OCI-LY1 (cell line): ENCODE measurements at regions not wholly inside any gene's neighbourhood (a gene's known extent, or its start where the extent isn't known, plus 50 kb on each side); places are given as distances from the start of the nearest gene placed in this dataset.

ENCODE experiments used
- H2AFZ ChIP-seq: fragments of 200-600 bp; sonication (generic), shearing (Covaris generic); 2 replicates; pipeline ENCODE4 v1.6.0; 2014; ENCODE audit warnings: antibody characterized with exemption, mild to moderate bottlenecking, low read length
- H3F3A ChIP-seq: fragments of 200-600 bp; sonication (generic), shearing (Covaris generic); 2 replicates; pipeline ENCODE4 v1.6.0; 2014; ENCODE audit warnings: mild to moderate bottlenecking, antibody characterized with exemption, low read length, moderate library complexity; ENCODE audit not compliant: insufficient read depth
- H3K27ac ChIP-seq: fragments of 200-600 bp; sonication (generic); 2 replicates; pipeline ENCODE4 v1.5.1; 2014; ENCODE audit warnings: low read length, mixed run types, mild to moderate bottlenecking, low read depth; ENCODE audit not compliant: poor library complexity, severe bottlenecking
- H3K27me3 ChIP-seq: fragments of 200-600 bp; sonication (generic); 2 replicates; pipeline ENCODE4 v1.6.0; 2014; ENCODE audit warnings: antibody characterized with exemption, mild to moderate bottlenecking, low read length, moderate library complexity; ENCODE audit not compliant: insufficient read depth
- H3K36me3 ChIP-seq: fragments of 200-600 bp; sonication (generic); 2 replicates; pipeline ENCODE4 v1.6.1; 2014; ENCODE audit warnings: mild to moderate bottlenecking, antibody characterized with exemption, low read length, moderate library complexity, mixed read lengths; ENCODE audit not compliant: insufficient read depth
- H3K4me1 ChIP-seq: fragments of 200-600 bp; sonication (generic); 2 replicates; pipeline ENCODE4 v1.5.1; 2014; ENCODE audit warnings: mild to moderate bottlenecking, low read length, moderate library complexity; ENCODE audit not compliant: insufficient read depth, severe bottlenecking
- H3K4me2 ChIP-seq: fragments of 200-600 bp; sonication (generic), shearing (Covaris generic); 2 replicates; pipeline ENCODE4 v1.6.1; 2014; ENCODE audit warnings: low read length
- H3K4me3 ChIP-seq: fragments of 200-600 bp; sonication (generic); 2 replicates; pipeline ENCODE4 v1.5.1; 2014; ENCODE audit warnings: low read length, low read depth, mild to moderate bottlenecking, mixed read lengths; ENCODE audit not compliant: poor library complexity, severe bottlenecking
- H3K79me2 ChIP-seq: fragments of 200-600 bp; shearing (Covaris generic); 2 replicates; pipeline ENCODE4 v1.6.1; 2016; ENCODE audit warnings: mixed run types, low read length, mixed read lengths; ENCODE audit not compliant: insufficient read depth
- H3K9ac ChIP-seq: fragments of 200-600 bp; sonication (generic), shearing (Covaris generic); 2 replicates; pipeline ENCODE4 v1.6.1; 2014; ENCODE audit warnings: mild to moderate bottlenecking, low read length, mixed read lengths
- H3K9me2 ChIP-seq: fragments of 200-600 bp; sonication (generic), shearing (Covaris generic); 2 replicates; pipeline ENCODE4 v1.6.1; 2014; ENCODE audit warnings: low read depth, mild to moderate bottlenecking, low read length, mixed read lengths
- H3K9me3 ChIP-seq: fragments of 200-600 bp; shearing (Covaris generic); 2 replicates; pipeline ENCODE4 v1.6.1; 2014; ENCODE audit warnings: low read length, mixed read lengths
- H4K20me1 ChIP-seq: fragments of 200-600 bp; sonication (generic), shearing (Covaris generic); 2 replicates; pipeline ENCODE4 v1.6.0; 2016; ENCODE audit warnings: mild to moderate bottlenecking, low read length; ENCODE audit not compliant: insufficient read depth
- EZH2 ChIP-seq: fragments of 200-600 bp; sonication (generic), shearing (Covaris generic); IDR thresholded peaks from 2 replicates; pipeline ENCODE4 v1.8.0; 2017; ENCODE audit warnings: borderline replicate concordance, mixed run types, mild to moderate bottlenecking, antibody characterized with exemption, low read length, moderate library complexity, mixed read lengths
- TF ChIP-seq, protein P1 (sequence below): fragments of 200-600 bp; sonication (generic), shearing (Covaris generic); IDR thresholded peaks from 2 replicates; pipeline ENCODE4 v1.5.1; 2017; ENCODE audit warnings: mild to moderate bottlenecking, antibody characterized with exemption, low read length, moderate library complexity, mixed read lengths

- no peak overlapping the region for H3K4me3 ChIP-seq
- H3K79me2 ChIP-seq = no peaks in the 10 kb centered on the region
- no peaks in the 10 kb centered on the region for H3K9me3 ChIP-seq
- no peaks in the 10 kb centered on the region for H3K4me1 ChIP-seq
- no peaks in the 10 kb centered on the region for H4K20me1 ChIP-seq
- no peak overlapping the region for H3K27ac ChIP-seq
- TF ChIP-seq EZH2 = no peak
- TF ChIP-seq, protein P1, sequence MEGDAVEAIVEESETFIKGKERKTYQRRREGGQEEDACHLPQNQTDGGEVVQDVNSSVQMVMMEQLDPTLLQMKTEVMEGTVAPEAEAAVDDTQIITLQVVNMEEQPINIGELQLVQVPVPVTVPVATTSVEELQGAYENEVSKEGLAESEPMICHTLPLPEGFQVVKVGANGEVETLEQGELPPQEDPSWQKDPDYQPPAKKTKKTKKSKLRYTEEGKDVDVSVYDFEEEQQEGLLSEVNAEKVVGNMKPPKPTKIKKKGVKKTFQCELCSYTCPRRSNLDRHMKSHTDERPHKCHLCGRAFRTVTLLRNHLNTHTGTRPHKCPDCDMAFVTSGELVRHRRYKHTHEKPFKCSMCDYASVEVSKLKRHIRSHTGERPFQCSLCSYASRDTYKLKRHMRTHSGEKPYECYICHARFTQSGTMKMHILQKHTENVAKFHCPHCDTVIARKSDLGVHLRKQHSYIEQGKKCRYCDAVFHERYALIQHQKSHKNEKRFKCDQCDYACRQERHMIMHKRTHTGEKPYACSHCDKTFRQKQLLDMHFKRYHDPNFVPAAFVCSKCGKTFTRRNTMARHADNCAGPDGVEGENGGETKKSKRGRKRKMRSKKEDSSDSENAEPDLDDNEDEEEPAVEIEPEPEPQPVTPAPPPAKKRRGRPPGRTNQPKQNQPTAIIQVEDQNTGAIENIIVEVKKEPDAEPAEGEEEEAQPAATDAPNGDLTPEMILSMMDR = no peak
- no peak overlapping the region for H3K4me2 ChIP-seq
- H3K36me3 ChIP-seq = no peaks in the 10 kb centered on the region
- no peaks in the 10 kb centered on the region for H3K27me3 ChIP-seq
- no peaks in the 10 kb centered on the region for H3K9me2 ChIP-seq
- no peaks in the 10 kb centered on the region for H3F3A ChIP-seq
- no peak overlapping the region for H2AFZ ChIP-seq
- no peak overlapping the region for H3K9ac ChIP-seq
Measured at GRCh38 chr4:137640838-137641158, 108.5 kb upstream of the PCDH18 start.

GRCh38 chr4:137640156-137640837, 108.0 kb upstream of the PCDH18 start:
- no peaks in the 10 kb centered on the region for H3F3A ChIP-seq
- H3K4me1 ChIP-seq = no peaks in the 10 kb centered on the region
- no peaks in the 10 kb centered on the region for H3K27me3 ChIP-seq
- H3K27ac ChIP-seq = no peak overlapping the region
- no peaks in the 10 kb centered on the region for H3K9me3 ChIP-seq
- H3K79me2 ChIP-seq = no peaks in the 10 kb centered on the region
- H3K9ac ChIP-seq = no peak overlapping the region
- H3K9me2 ChIP-seq = no peaks in the 10 kb centered on the region
- H4K20me1 ChIP-seq = no peaks in the 10 kb centered on the region
- H3K4me2 ChIP-seq = no peak overlapping the region
- no peaks in the 10 kb centered on the region for H3K36me3 ChIP-seq
- H2AFZ ChIP-seq = no peak overlapping the region
- TF ChIP-seq, protein P1 = no peak
- TF ChIP-seq EZH2 = no peak
- no peak overlapping the region for H3K4me3 ChIP-seq

- no peak overlapping the region for H3K4me3 ChIP-seq
- H2AFZ ChIP-seq = no peak overlapping the region
- no peaks in the 10 kb centered on the region for H3K9me2 ChIP-seq
- no peaks in the 10 kb centered on the region for H3K79me2 ChIP-seq
- no peaks in the 10 kb centered on the region for H3F3A ChIP-seq
- no peak for TF ChIP-seq EZH2
- TF ChIP-seq, protein P1 = no peak
- H3K4me1 ChIP-seq = no peaks in the 10 kb centered on the region
- H3K36me3 ChIP-seq = no peaks in the 10 kb centered on the region
- no peaks in the 10 kb centered on the region for H3K9me3 ChIP-seq
- H3K4me2 ChIP-seq = no peak overlapping the region
- no peaks in the 10 kb centered on the region for H4K20me1 ChIP-seq
- H3K9ac ChIP-seq = no peak overlapping the region
- no peaks in the 10 kb centered on the region for H3K27me3 ChIP-seq
- no peak overlapping the region for H3K27ac ChIP-seq
Measured at GRCh38 chr4:137638934-137639333, 106.6 kb upstream of the PCDH18 start.
